Skeletal muscle cell (primary cell): ENCODE measurements at regions not wholly inside any gene's neighbourhood (a gene's known extent, or its start where the extent isn't known, plus 50 kb on each side); places are given as distances from the start of the nearest gene placed in this dataset.

Source experiments
- DNase-seq: peaks from one replicate; pipeline ENCODE4 v3.0.0-alpha.2; 2010; ENCODE audit warnings: low read depth
- H3K4me3 ChIP-seq: 2 replicates; pipeline ENCODE4 v1.5.1; 2011; ENCODE audit warnings: low read depth, mild to moderate bottlenecking, control low read depth, low read length, moderate library complexity

GRCh38 chr12:98162906-98163678 lies 352.3 kb upstream of the TMPO start:
- no peak overlapping the region for H3K4me3 ChIP-seq
- no peak for DNase-seq

GRCh38 chr12:98172304-98172703 lies 343.1 kb upstream of the TMPO start:
- no peak for DNase-seq
- H3K4me3 ChIP-seq = no peak overlapping the region

- no peak for DNase-seq
- no peak overlapping the region for H3K4me3 ChIP-seq
Observed at GRCh38 chr12:98172801-98173200, 342.6 kb upstream of the TMPO start.

- no peak for DNase-seq
Observed at GRCh38 chr12:98173773-98174427, 341.5 kb upstream of the TMPO start.

GRCh38 chr12:98174428-98174809 lies 341.0 kb upstream of the TMPO start:
- no peak for DNase-seq
- no peak overlapping the region for H3K4me3 ChIP-seq

More at GRCh38 chr12:98173773-98174427, 341.5 kb upstream of the TMPO start:
- H3K4me3 ChIP-seq = no peak overlapping the region

- no peak for DNase-seq
- no peak overlapping the region for H3K4me3 ChIP-seq
Observed at GRCh38 chr12:98178126-98178525, 337.3 kb upstream of the TMPO start.

- DNase-seq = no peak
- H3K4me3 ChIP-seq = no peak overlapping the region
Observed at GRCh38 chr12:98179151-98179550, 336.2 kb upstream of the TMPO start.

GRCh38 chr12:98180603-98181002 lies 334.8 kb upstream of the TMPO start:
- no peak overlapping the region for H3K4me3 ChIP-seq
- DNase-seq = no peak

GRCh38 chr12:98182821-98183220 lies 332.6 kb upstream of the TMPO start:
- H3K4me3 ChIP-seq = no peak overlapping the region
- DNase-seq = no peak

GRCh38 chr12:98185606-98186005 lies 329.8 kb upstream of the TMPO start:
- no peak for DNase-seq
- H3K4me3 ChIP-seq = no peak overlapping the region

- DNase-seq = no peak
- no peak overlapping the region for H3K4me3 ChIP-seq
Observed at GRCh38 chr12:98188650-98189077, 326.7 kb upstream of the TMPO start.

GRCh38 chr12:98194591-98194990 lies 320.8 kb upstream of the TMPO start:
- no peak for DNase-seq
- no peak overlapping the region for H3K4me3 ChIP-seq

- no peak for DNase-seq
- no peak overlapping the region for H3K4me3 ChIP-seq
Observed at GRCh38 chr12:98198261-98198982, 317.0 kb upstream of the TMPO start.

GRCh38 chr12:98208816-98209215 lies 306.6 kb upstream of the TMPO start:
- DNase-seq = no peak
- no peak overlapping the region for H3K4me3 ChIP-seq

GRCh38 chr12:98211909-98212695 lies 303.3 kb upstream of the TMPO start:
- H3K4me3 ChIP-seq = no peak overlapping the region
- no peak for DNase-seq

- H3K4me3 ChIP-seq = no peak overlapping the region
- no peak for DNase-seq
Observed at GRCh38 chr12:98213556-98213955, 301.8 kb upstream of the TMPO start.

GRCh38 chr12:98217257-98217656 lies 298.1 kb upstream of the TMPO start:
- no peak overlapping the region for H3K4me3 ChIP-seq
- no peak for DNase-seq

- no peak overlapping the region for H3K4me3 ChIP-seq
- DNase-seq = no peak
Observed at GRCh38 chr12:98220636-98221035, 294.8 kb upstream of the TMPO start.

GRCh38 chr12:98221243-98221808 lies 294.1 kb upstream of the TMPO start:
- no peak overlapping the region for H3K4me3 ChIP-seq
- no peak for DNase-seq
